HAP-1 (cell line): ENCODE measurements at regions not wholly inside any gene's neighbourhood (a gene's known extent, or its start where the extent isn't known, plus 50 kb on each side); places are given as distances from the start of the nearest gene placed in this dataset.

Experiments used
- DNase-seq, 2 experiments: peaks; one replicate each; pipeline ENCODE4 v3.0.0-alpha.2; 2016 to 2020; ENCODE audit warnings: low spot score in 2 of 2
- H3K27me3 ChIP-seq: fragments of 250-450 bp; sonication (Bioruptor Pico); 2 replicates; pipeline ENCODE4 v1.5.1; 2020; ENCODE audit warnings: low read depth, mild to moderate bottlenecking, moderate library complexity
- H3K36me3 ChIP-seq: fragments of 250-450 bp; sonication (Bioruptor Pico); replicated peaks from 2 replicates; pipeline ENCODE4 v1.5.1; 2020; ENCODE audit warnings: mild to moderate bottlenecking
- H3K4me1 ChIP-seq: fragments of 250-450 bp; sonication (Bioruptor Pico); 2 replicates; pipeline ENCODE4 v1.5.1; 2020; ENCODE audit warnings: mild to moderate bottlenecking
- H3K4me3 ChIP-seq: fragments of 250-450 bp; sonication (Bioruptor Pico); 2 replicates; pipeline ENCODE4 v1.5.1; 2020; ENCODE audit warnings: mild to moderate bottlenecking, moderate library complexity
- H3K9me3 ChIP-seq: fragments of 250-450 bp; sonication (Bioruptor Pico); 2 replicates; pipeline ENCODE4 v1.5.1; 2020; ENCODE audit warnings: mild to moderate bottlenecking, moderate library complexity
- in situ Hi-C: fragments of 300-500 bp; cut with MboI; formaldehyde crosslinking; loops from 3 replicates; pipeline ENCODE4 v1.14.3; 2020; ENCODE audit warnings: low sequenced_read_pairs, inconsistent platforms, mixed read lengths

- no peaks in the 10 kb centered on the region for H3K36me3 ChIP-seq
- in situ Hi-C loops = no loop called here
- H3K9me3 ChIP-seq = no peaks in the 10 kb centered on the region
- no peak overlapping the region for H3K4me3 ChIP-seq
- H3K4me1 ChIP-seq = no peaks in the 10 kb centered on the region
- 0 out of 2 replicates have a peak, but pooled peaks cover 2% of the 10 kb centered on the region for H3K27me3 ChIP-seq
- DNase-seq = no peak
These were observed 56.9 kb upstream of the PPP2R2D start for GRCh38 chr10:131843881-131844284.

GRCh38 chr10:131844529-131845084, 56.2 kb upstream of the PPP2R2D start:
- Histone ChIP-seq H3K4me1 (no peaks in the 10 kb centered on the region), H3K9me3 (no peaks in the 10 kb centered on the region), H3K36me3 (no peaks in the 10 kb centered on the region), H3K27me3 (0 out of 2 replicates have a peak, but pooled peaks cover 2% of the 10 kb centered on the region), H3K4me3 (no peak overlapping the region)
- DNase-seq = no peak
- in situ Hi-C loops = no loop called here

- no peaks in the 10 kb centered on the region for H3K4me1 ChIP-seq
- H3K9me3 ChIP-seq = no peaks in the 10 kb centered on the region
- H3K4me3 ChIP-seq = no peak overlapping the region
- no peak for DNase-seq
- in situ Hi-C loops = no loop called here
- H3K36me3 ChIP-seq = no peaks in the 10 kb centered on the region
- 0 out of 2 replicates have a peak, but pooled peaks cover 2% of the 10 kb centered on the region for H3K27me3 ChIP-seq
These were observed 55.1 kb upstream of the PPP2R2D start for GRCh38 chr10:131845505-131846239.

- DNase-seq = no peak
- in situ Hi-C loops = no loop called here
- no peaks in the 10 kb centered on the region for H3K9me3 ChIP-seq
These were observed 54.3 kb upstream of the PPP2R2D start for GRCh38 chr10:131846240-131847101.

GRCh38 chr10:131847241-131847783, 53.5 kb upstream of the PPP2R2D start:
- no peaks in the 10 kb centered on the region for H3K4me1 ChIP-seq
- 0 out of 2 replicates have a peak, but pooled peaks cover 2% of the 10 kb centered on the region for H3K27me3 ChIP-seq
- no peak overlapping the region for H3K4me3 ChIP-seq
- H3K9me3 ChIP-seq = no peaks in the 10 kb centered on the region
- in situ Hi-C loops = no loop called here
- no peak for DNase-seq
- H3K36me3 ChIP-seq = no peaks in the 10 kb centered on the region

More at GRCh38 chr10:131846240-131847101, 54.3 kb upstream of the PPP2R2D start:
- H3K4me3 ChIP-seq = no peak overlapping the region
- 0 out of 2 replicates have a peak, but pooled peaks cover 2% of the 10 kb centered on the region for H3K27me3 ChIP-seq
- no peaks in the 10 kb centered on the region for H3K4me1 ChIP-seq
- H3K36me3 ChIP-seq = no peaks in the 10 kb centered on the region

GRCh38 chr10:131848296-131848695, 52.5 kb upstream of the PPP2R2D start:
- Histone ChIP-seq H3K4me3 (no peak overlapping the region), H3K36me3 (no peaks in the 10 kb centered on the region), H3K9me3 (no peaks in the 10 kb centered on the region), H3K4me1 (no peaks in the 10 kb centered on the region), H3K27me3 (0 out of 2 replicates have a peak, but pooled peaks cover 2% of the 10 kb centered on the region)
- DNase-seq = no peak
- in situ Hi-C loops = no loop called here

GRCh38 chr10:131848741-131849590, 51.8 kb upstream of the PPP2R2D start:
- no peak overlapping the region for H3K4me3 ChIP-seq
- H3K9me3 ChIP-seq = no peaks in the 10 kb centered on the region
- DNase-seq = no peak
- H3K4me1 ChIP-seq = no peaks in the 10 kb centered on the region
- no peaks in the 10 kb centered on the region for H3K36me3 ChIP-seq
- H3K27me3 ChIP-seq = 0 out of 2 replicates have a peak, but pooled peaks cover 2% of the 10 kb centered on the region
- in situ Hi-C loops = no loop called here

- no peaks in the 10 kb centered on the region for H3K36me3 ChIP-seq
- no peak overlapping the region for H3K4me3 ChIP-seq
- 0 out of 2 replicates have a peak, but pooled peaks cover 2% of the 10 kb centered on the region for H3K27me3 ChIP-seq
- in situ Hi-C loops = no loop called here
- DNase-seq = no peak
- no peaks in the 10 kb centered on the region for H3K9me3 ChIP-seq
- no peaks in the 10 kb centered on the region for H3K4me1 ChIP-seq
These were observed 51.0 kb upstream of the PPP2R2D start for GRCh38 chr10:131849591-131850382.

GRCh38 chr10:131850383-131850870, 50.4 kb upstream of the PPP2R2D start:
- no peak overlapping the region for H3K4me3 ChIP-seq
- H3K36me3 ChIP-seq = no peaks in the 10 kb centered on the region
- H3K27me3 ChIP-seq = 0 out of 2 replicates have a peak, but pooled peaks cover 2% of the 10 kb centered on the region
- in situ Hi-C loops = no loop called here
- H3K4me1 ChIP-seq = no peaks in the 10 kb centered on the region
- no peaks in the 10 kb centered on the region for H3K9me3 ChIP-seq
- no peak for DNase-seq
